Dendritic cell treated with granulocyte-macrophage colony-stimulating factor and Interleukin-4, amounts not matched to agents 40 ng/mL and 50 ng/mL, for 4 days (primary cell): ENCODE measurements at regions not wholly inside any gene's neighbourhood (a gene's known extent, or its start where the extent isn't known, plus 50 kb on each side); places are given as distances from the start of the nearest gene placed in this dataset.
"Not testable (repeated sequence)": the region's sequence is repeated elsewhere in the genome, so short reads cannot be mapped to it uniquely, and the experiment has no call there.

ENCODE experiments used
- H3K27ac Mint-ChIP-seq: one replicate; pipeline ENCODE4 v1.8.0; 2022; ENCODE audit warnings: mild to moderate bottlenecking, mixed read lengths
- H3K27me3 Mint-ChIP-seq: one replicate; pipeline ENCODE4 v1.8.0; 2022; ENCODE audit warnings: mild to moderate bottlenecking, mixed read lengths
- H3K36me3 Mint-ChIP-seq: one replicate; pipeline ENCODE4 v1.8.0; 2022; ENCODE audit warnings: low read depth, mixed read lengths
- H3K4me1 Mint-ChIP-seq: one replicate; pipeline ENCODE4 v1.8.0; 2022; ENCODE audit warnings: low read depth, mixed read lengths
- H3K4me3 Mint-ChIP-seq: one replicate; pipeline ENCODE4 v1.8.0; 2022; ENCODE audit warnings: mild to moderate bottlenecking, moderate library complexity, mixed read lengths
- H3K9me3 Mint-ChIP-seq: one replicate; pipeline ENCODE4 v1.8.0; 2022; ENCODE audit warnings: mixed read lengths
- intact Hi-C: fragments of 100-400 bp; cut with micrococcal nuclease; formaldehyde crosslinking; loops from one replicate; pipeline ENCODE4 v1.15.0; 2022

DNA sequence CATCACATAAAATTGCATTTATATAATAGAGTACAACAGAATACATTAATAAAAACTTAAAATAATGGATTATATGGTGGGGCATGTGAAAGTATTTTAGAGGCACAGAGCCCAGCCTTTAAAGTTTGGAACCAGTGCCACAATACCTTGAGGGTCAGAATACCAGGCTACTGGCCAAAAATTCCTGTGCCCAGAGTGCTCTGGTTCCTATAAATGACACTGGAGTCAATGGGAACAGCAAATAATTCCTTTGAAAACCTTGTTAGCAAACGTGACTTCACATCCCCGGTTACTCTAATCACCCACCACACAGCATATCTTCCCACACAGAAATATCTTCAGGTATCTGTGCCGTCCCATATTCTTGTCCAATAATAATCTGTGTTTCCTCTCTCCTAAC lies 1242.6 kb downstream of the DIAPH3 start:
- Mint-ChIP-seq H3K9me3 (peaks cover 9% of the 10 kb centered on the region), H3K4me3 (no peak overlapping the region), H3K4me1 (no peaks in the 10 kb centered on the region), H3K27me3 (no peaks in the 10 kb centered on the region), H3K27ac (no peak overlapping the region), H3K36me3 (no peaks in the 10 kb centered on the region)
- intact Hi-C loops, result no loop called here

- H3K36me3 Mint-ChIP-seq, result no peaks in the 10 kb centered on the region
- H3K27ac Mint-ChIP-seq, result no peak overlapping the region
- no peaks in the 10 kb centered on the region for H3K27me3 Mint-ChIP-seq
- intact Hi-C loops, result no loop called here
- peaks cover 25% of the 10 kb centered on the region for H3K9me3 Mint-ChIP-seq
- no peaks in the 10 kb centered on the region for H3K4me1 Mint-ChIP-seq
- H3K4me3 Mint-ChIP-seq, result no peak overlapping the region
These were observed 1236.9 kb downstream of the DIAPH3 start for GRCh38 chr13:58926858-58927257.

DNA sequence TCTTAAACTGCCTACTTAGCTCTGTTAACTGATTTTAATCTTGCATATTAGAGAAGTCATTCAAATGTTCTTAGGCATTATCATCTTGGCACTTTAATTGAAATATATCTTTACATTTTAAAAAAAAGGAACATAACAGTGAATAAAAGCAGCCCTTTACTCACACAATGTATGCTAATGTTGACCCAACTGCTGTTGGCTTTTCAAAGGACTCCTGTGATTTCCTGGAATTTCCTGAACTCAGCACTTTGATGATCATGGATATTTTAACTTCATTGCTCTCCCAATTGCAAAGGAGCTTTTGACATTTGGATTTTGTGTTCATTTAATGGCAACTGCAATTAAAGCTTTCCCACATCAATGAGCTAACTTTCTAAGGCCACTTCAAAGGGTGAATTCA lies 1230.3 kb downstream of the DIAPH3 start:
- Mint-ChIP-seq H3K4me1 (no peaks in the 10 kb centered on the region), H3K27me3 (no peaks in the 10 kb centered on the region), H3K9me3 (peaks cover 9% of the 10 kb centered on the region), H3K36me3 (no peaks in the 10 kb centered on the region), H3K27ac (no peak overlapping the region), H3K4me3 (no peak overlapping the region)
- intact Hi-C loops, result no loop called here

DNA sequence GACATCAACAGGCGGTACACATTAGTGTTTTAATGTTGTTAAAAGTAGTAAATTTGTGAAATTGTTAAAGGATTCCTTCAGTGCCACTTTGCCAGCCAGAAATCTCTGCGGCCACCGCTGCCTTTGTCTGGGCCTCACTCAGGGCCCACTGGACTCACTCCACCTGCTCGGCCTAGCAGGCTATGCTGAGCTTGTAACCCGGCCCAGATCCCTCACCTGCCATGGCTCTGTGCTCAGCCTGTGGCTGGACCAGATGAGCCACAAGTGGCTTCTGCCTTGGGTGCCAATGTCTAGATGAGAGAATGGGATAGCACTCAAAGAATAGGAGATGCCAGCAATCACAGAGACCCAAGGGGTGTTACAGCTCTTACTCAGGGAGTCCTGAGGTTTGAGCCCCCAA lies 1228.0 kb downstream of the DIAPH3 start:
- Mint-ChIP-seq H3K4me1 (no peaks in the 10 kb centered on the region), H3K4me3 (no peak overlapping the region), H3K27me3 (no peaks in the 10 kb centered on the region), H3K9me3 (peaks cover 18% of the 10 kb centered on the region), H3K27ac (no peak overlapping the region), H3K36me3 (no peaks in the 10 kb centered on the region)
- intact Hi-C loops, result no loop called here

- Mint-ChIP-seq H3K4me3 (no peak overlapping the region), H3K36me3 (no peaks in the 10 kb centered on the region), H3K9me3 (peaks cover 63% of the 10 kb centered on the region), H3K4me1 (no peaks in the 10 kb centered on the region), H3K27ac (no peak overlapping the region), H3K27me3 (no peaks in the 10 kb centered on the region)
- intact Hi-C loops, result no loop called here
These were observed 1217.5 kb downstream of the DIAPH3 start for GRCh38 chr13:58946274-58946673.

GRCh38 chr13:58949646-58950045 lies 1214.1 kb downstream of the DIAPH3 start:
- Mint-ChIP-seq H3K4me1 (no peaks in the 10 kb centered on the region), H3K27ac (no peak overlapping the region), H3K9me3 (peaks cover 46% of the 10 kb centered on the region), H3K27me3 (no peaks in the 10 kb centered on the region), H3K36me3 (no peaks in the 10 kb centered on the region), H3K4me3 (no peak overlapping the region)
- intact Hi-C loops, result no loop called here

DNA sequence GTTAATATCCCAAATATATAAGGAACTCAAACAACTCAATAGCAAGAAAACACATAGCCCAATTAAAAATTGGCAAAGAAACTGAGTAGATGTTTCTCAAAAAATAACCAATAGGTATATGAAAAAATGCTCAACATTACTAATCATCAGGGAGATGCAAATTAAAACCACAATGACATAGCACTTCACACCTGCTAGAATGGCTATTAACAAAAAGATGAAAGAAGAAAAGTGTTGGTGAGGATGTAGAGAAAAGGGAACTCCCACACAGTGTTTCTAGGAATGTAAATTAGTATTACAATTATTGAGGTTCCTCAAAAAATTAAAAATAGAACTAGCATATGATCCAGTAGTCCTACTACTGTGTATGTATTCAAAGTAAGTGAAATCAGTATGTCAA lies 1212.8 kb downstream of the DIAPH3 start:
- intact Hi-C loops, result no loop called here
- Mint-ChIP-seq H3K27me3 (no peaks in the 10 kb centered on the region), H3K4me3 (no peak overlapping the region), H3K27ac (no peak overlapping the region), H3K4me1 (no peaks in the 10 kb centered on the region), H3K36me3 (no peaks in the 10 kb centered on the region), H3K9me3 (peaks cover 34% of the 10 kb centered on the region)

DNA sequence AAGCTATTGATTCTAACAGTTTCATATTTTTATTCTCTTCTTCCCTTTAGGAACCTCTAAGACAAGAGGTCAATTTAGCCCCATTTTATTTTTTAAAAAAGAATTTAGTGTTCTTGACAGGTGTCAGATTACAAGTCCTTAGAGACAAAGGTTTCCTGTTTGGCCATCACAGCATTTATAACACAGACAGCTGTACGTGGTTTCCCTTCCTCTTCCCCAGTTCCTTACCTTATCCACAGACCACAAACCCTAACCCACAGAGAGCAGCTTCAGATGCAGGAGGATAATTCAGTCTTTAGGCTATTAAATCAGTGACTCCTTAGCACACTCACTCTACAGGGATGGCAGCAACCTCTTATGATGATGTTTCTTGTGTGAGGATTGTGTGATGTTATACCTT lies 1210.1 kb downstream of the DIAPH3 start:
- intact Hi-C loops, result no loop called here
- Mint-ChIP-seq H3K9me3 (peaks cover 26% of the 10 kb centered on the region), H3K27me3 (no peaks in the 10 kb centered on the region), H3K36me3 (no peaks in the 10 kb centered on the region), H3K4me3 (no peak overlapping the region), H3K4me1 (no peaks in the 10 kb centered on the region), H3K27ac (no peak overlapping the region)

- H3K4me3 Mint-ChIP-seq, result no peak overlapping the region
- no peaks in the 10 kb centered on the region for H3K36me3 Mint-ChIP-seq
- no peaks in the 10 kb centered on the region for H3K4me1 Mint-ChIP-seq
- no peak overlapping the region for H3K27ac Mint-ChIP-seq
- intact Hi-C loops, result no loop called here
- H3K9me3 Mint-ChIP-seq, result peaks cover 5% of the 10 kb centered on the region
- H3K27me3 Mint-ChIP-seq, result no peaks in the 10 kb centered on the region
These were observed 1208.0 kb downstream of the DIAPH3 start for GRCh38 chr13:58955546-58956385.

GRCh38 chr13:58958097-58958496 lies 1205.6 kb downstream of the DIAPH3 start:
- H3K36me3 Mint-ChIP-seq, intact Hi-C loops, H3K9me3 Mint-ChIP-seq: not testable (repeated sequence)

DNA sequence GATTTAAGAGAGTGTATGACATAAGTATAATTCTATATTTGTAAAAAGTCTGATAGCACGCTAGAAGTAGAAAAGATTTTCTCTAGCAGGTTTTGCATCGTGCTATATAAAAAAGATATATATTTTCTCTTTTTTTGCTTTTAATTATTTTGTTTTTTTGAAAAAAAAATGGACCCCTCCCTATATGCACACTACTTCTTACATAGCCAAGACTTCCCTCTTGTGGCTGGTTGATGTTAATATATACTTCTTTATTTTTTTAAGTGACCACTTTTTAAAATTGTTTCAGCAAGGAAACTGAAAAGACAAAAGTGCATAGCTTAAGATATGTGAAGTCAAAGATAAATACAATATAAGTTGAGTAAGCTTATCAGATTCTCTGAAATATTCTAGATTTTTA lies 1202.8 kb downstream of the DIAPH3 start:
- Mint-ChIP-seq H3K9me3 (no peaks in the 10 kb centered on the region), H3K4me1 (no peaks in the 10 kb centered on the region), H3K27me3 (no peaks in the 10 kb centered on the region), H3K4me3 (no peak overlapping the region), H3K27ac (no peak overlapping the region), H3K36me3 (no peaks in the 10 kb centered on the region)
- intact Hi-C loops, result loop anchor here (1.0 to 10.0 kb wide), 3 partner anchors 416 to 1336 kb away; no protein-coding TSS in a partner anchor

More at GRCh38 chr13:58958097-58958496, 1205.6 kb downstream of the DIAPH3 start:
- not testable (repeated sequence) for H3K27ac Mint-ChIP-seq, H3K4me3 Mint-ChIP-seq, H3K27me3 Mint-ChIP-seq, H3K4me1 Mint-ChIP-seq

DNA sequence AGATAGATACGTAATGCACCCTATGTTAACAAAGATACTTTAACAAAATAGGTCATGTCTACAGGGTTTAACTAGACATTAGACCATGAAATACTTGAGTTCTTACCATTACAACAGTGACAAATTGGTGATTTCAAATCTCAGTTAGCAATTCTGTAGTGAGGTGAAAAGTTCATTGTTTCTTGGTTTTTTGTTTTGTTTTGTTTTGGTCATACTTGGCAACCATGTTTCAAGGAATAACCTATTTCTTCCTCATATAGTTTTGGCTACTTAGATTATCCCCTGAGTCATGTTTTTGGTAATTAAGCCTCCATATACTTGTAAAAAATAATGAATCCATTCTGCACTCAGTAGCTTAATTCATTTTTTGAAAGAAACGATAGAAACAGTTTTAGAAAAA lies 1200.4 kb downstream of the DIAPH3 start:
- H3K36me3 Mint-ChIP-seq, result no peaks in the 10 kb centered on the region
- H3K4me1 Mint-ChIP-seq, result no peaks in the 10 kb centered on the region
- intact Hi-C loops, result loop anchor here (10.0 kb wide), 2 partner anchors 419 to 1049 kb away; no protein-coding TSS in a partner anchor
- no peak overlapping the region for H3K27ac Mint-ChIP-seq
- H3K27me3 Mint-ChIP-seq, result no peaks in the 10 kb centered on the region
- H3K4me3 Mint-ChIP-seq, result no peak overlapping the region
- no peaks in the 10 kb centered on the region for H3K9me3 Mint-ChIP-seq

DNA sequence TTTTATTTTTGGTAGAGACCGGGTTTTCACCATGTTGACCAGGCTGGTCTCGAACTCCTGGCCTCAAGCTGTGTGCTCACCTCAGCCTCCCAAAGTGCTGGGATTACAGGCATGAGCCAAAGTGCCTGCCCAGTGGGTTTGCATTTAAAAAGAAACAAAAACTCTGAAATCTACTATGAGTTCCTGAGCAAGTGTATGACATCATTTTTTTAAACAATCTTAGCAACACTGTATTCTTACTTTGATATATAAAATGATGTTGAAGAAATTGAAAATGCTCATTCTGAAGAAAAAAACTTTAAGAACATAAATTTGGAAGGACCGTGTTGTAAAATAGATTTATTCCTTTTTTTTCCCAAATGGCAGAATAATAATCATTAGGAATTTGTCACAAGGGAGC lies 1199.7 kb downstream of the DIAPH3 start:
- no peak overlapping the region for H3K4me3 Mint-ChIP-seq
- no peaks in the 10 kb centered on the region for H3K27me3 Mint-ChIP-seq
- H3K27ac Mint-ChIP-seq, result no peak overlapping the region
- no peaks in the 10 kb centered on the region for H3K9me3 Mint-ChIP-seq
- intact Hi-C loops, result loop anchor here (10.0 kb wide), 2 partner anchors 419 to 1049 kb away; no protein-coding TSS in a partner anchor
- H3K36me3 Mint-ChIP-seq, result no peaks in the 10 kb centered on the region
- no peaks in the 10 kb centered on the region for H3K4me1 Mint-ChIP-seq

DNA sequence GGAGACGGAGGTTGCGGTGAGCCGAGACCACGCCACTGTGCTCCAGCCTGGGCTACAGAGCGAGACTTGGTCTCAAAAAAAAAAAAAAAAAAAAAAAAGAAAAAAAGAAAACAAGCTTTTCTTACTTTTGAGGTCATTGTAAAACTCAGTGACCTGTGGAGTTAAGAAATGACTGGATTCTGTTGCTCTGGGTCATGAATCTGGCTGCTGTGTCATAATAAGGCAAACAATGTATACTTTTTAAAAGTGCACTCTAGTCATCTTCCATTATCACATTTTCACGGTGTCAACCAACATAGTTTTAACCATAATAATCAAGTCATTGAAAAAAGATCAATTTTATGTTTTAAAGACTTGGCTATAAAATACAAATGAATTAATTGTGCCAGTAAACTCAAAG lies 1186.6 kb downstream of the DIAPH3 start:
- no peaks in the 10 kb centered on the region for H3K36me3 Mint-ChIP-seq
- H3K9me3 Mint-ChIP-seq, result no peaks in the 10 kb centered on the region
- no peak overlapping the region for H3K27ac Mint-ChIP-seq
- intact Hi-C loops, result no loop called here
- H3K4me3 Mint-ChIP-seq, result no peak overlapping the region
- H3K27me3 Mint-ChIP-seq, result no peaks in the 10 kb centered on the region
- no peaks in the 10 kb centered on the region for H3K4me1 Mint-ChIP-seq

- intact Hi-C loops, result no loop called here
- H3K4me3 Mint-ChIP-seq, result no peak overlapping the region
- no peak overlapping the region for H3K27ac Mint-ChIP-seq
- peaks cover 8% of the 10 kb centered on the region for H3K9me3 Mint-ChIP-seq
- no peaks in the 10 kb centered on the region for H3K27me3 Mint-ChIP-seq
- H3K36me3 Mint-ChIP-seq, result no peaks in the 10 kb centered on the region
- H3K4me1 Mint-ChIP-seq, result no peaks in the 10 kb centered on the region
These were observed 1185.4 kb downstream of the DIAPH3 start for GRCh38 chr13:58978331-58978730.
